ENCODE measurements at regions not wholly inside any gene's neighbourhood (a gene's known extent, or its start where the extent isn't known, plus 50 kb on each side); places are given as distances from the start of the nearest gene placed in this dataset.

GRCh38 chr13:61084988-61085387 lies 330.7 kb downstream of the PCDH20 start:
- H3K27ac ChIP-seq (ENCODE audit: low read depth, low read length) = no peak overlapping the region
- TF ChIP-seq POU5F1 (IDR thresholded peaks at IDR 0.05; ENCODE audit: low read depth, low read length) (no peak), E2F6 (IDR thresholded peaks at IDR 0.05) (no peak), RFX5 (IDR thresholded peaks at IDR 0.05; ENCODE audit: borderline replicate concordance, low read depth, low read length) (no peak), SP2 (IDR thresholded peaks at IDR 0.05; ENCODE audit: low read length) (no peak), SUZ12 (IDR thresholded peaks at IDR 0.05; ENCODE audit: low read length) (no peak), BRCA1 (IDR thresholded peaks at IDR 0.05; ENCODE audit: low read depth, low read length) (no peak)

More at GRCh38 chr13:61084988-61085387, 330.7 kb downstream of the PCDH20 start:
- H3K79me1 ChIP-seq (ENCODE audit: low read depth, low read length) = no peaks in the 10 kb centered on the region
- FAIRE-seq = no peak
- no peak for DNase-seq (ENCODE audit: low read depth in 1 of 2, low spot score in 2 of 2)
- no peak overlapping the region for H3K56ac ChIP-seq (replicated peaks; ENCODE audit: insufficient read length, low read depth, low read length)
- no peak overlapping the region for H3K4me2 ChIP-seq (ENCODE audit: insufficient read depth in 1 of 2, low read depth in 2 of 2, low read length in 2 of 2)
- H3K9ac ChIP-seq (replicated peaks in 1 of 4; ENCODE audit: extremely low read depth in 1 of 4, low read depth in 3 of 4, low read length in 3 of 4) = no peak overlapping the region
- ChIA-PET POLR2A (ENCODE audit: partially characterized antibody) (no interaction called here), CTCF (ENCODE audit: partially characterized antibody) (no interaction called here)
- no peaks in the 10 kb centered on the region for H3K36me3 ChIP-seq (ENCODE audit: control insufficient read depth in 2 of 4, insufficient read depth in 4 of 4, low read length in 3 of 4)
- no peaks in the 10 kb centered on the region for H3K79me2 ChIP-seq (ENCODE audit: control insufficient read depth in 1 of 2, insufficient read depth in 2 of 2, low read length in 2 of 2)
- no peak overlapping the region for H2BK15ac ChIP-seq (ENCODE audit: low read length)
- H2BK20ac ChIP-seq (ENCODE audit: low read length) = no peak overlapping the region
- no peak overlapping the region for H3K14ac ChIP-seq (ENCODE audit: insufficient read length)
- H3K4me3 ChIP-seq (ENCODE audit: extremely low read depth in 1 of 4, insufficient read depth in 2 of 4, low read depth in 3 of 4, low read length in 4 of 4) = peak overlapping the region in 1 of 4 experiments; percentile 9; a peak in 1 of 8 replicates
- no peak overlapping the region for H3K4ac ChIP-seq (replicated peaks; ENCODE audit: insufficient read length, low read depth, low read length)
- no peak overlapping the region for H2AK5ac ChIP-seq (ENCODE audit: low read depth, low read length)
- H4K20me1 ChIP-seq (replicated peaks in 1 of 2; ENCODE audit: control insufficient read depth in 1 of 2, insufficient read depth in 2 of 2, low read length in 2 of 2) = no peaks in the 10 kb centered on the region
- H3K23ac ChIP-seq (ENCODE audit: insufficient read length) = no peak overlapping the region
- no peak overlapping the region for H4K8ac ChIP-seq (ENCODE audit: extremely low read depth, insufficient read depth, low read length)
- H3K18ac ChIP-seq (ENCODE audit: extremely low read depth, low read length) = no peak overlapping the region
- H4K5ac ChIP-seq (ENCODE audit: insufficient read length, low read depth, low read length) = peak overlapping the region; percentile 29
- no peak overlapping the region for H2BK120ac ChIP-seq (replicated peaks; ENCODE audit: low read depth, low read length)
- H2BK12ac ChIP-seq (ENCODE audit: low read depth, low read length) = no peak overlapping the region
- H3K4me1 ChIP-seq (replicated peaks in 1 of 4; ENCODE audit: control insufficient read depth in 3 of 4, insufficient read depth in 4 of 4, low read length in 3 of 4) = peaks cover 0 to 4% (median 0%) of the 10 kb centered on the region in 4 experiments; a peak in 1 of 7 replicates
- H4K91ac ChIP-seq (replicated peaks; ENCODE audit: insufficient read length, low read length) = no peak overlapping the region
- H3K27me3 ChIP-seq (replicated peaks in 1 of 4; ENCODE audit: control insufficient read depth in 3 of 4, extremely low read depth in 1 of 4, insufficient read depth in 3 of 4, low read length in 3 of 4) = no peaks in the 10 kb centered on the region
- H3K23me2 ChIP-seq (ENCODE audit: low read depth, low read length) = no peaks in the 10 kb centered on the region
- H3K9me3 ChIP-seq (ENCODE audit: insufficient read depth in 2 of 2, low read depth in 1 of 2, low read length in 1 of 2) = peaks cover 0 to 5% of the 10 kb centered on the region in 2 experiments; a peak in 1 of 4 replicates
- H2BK5ac ChIP-seq (ENCODE audit: low read depth, low read length) = no peak overlapping the region
- no peak overlapping the region for H2AFZ ChIP-seq (ENCODE audit: low read length)
